ENCODE measurements at regions not wholly inside any gene's neighbourhood (a gene's known extent, or its start where the extent isn't known, plus 50 kb on each side); places are given as distances from the start of the nearest gene placed in this dataset.
A peak's percentile ranks its signal among the peaks of the same experiment; 100 is the strongest.

DNA sequence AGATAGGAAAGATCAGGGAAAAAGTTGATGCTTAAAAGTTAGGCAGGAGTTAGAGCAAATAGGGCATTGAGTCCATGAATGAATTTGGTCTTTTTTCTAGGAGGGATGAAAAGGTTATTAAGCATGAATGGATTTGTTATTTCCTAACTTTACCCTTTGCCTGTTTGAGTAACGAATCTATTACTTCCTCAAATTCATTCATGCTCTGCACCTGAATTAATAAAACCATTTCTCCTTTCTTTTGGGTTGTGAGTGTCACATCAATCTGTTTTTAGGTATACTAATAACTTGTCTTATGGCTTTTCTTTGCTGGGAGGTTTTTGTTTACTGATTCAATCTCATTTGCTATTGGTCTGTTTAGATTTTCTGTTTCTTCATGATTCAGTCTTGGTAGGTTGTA is 1217.7 kb upstream of the CELF2 start:
- no peak for TF ChIP-seq CTCF (IDR thresholded peaks at IDR 0.05; ENCODE audit: low read length, missing control alignments)
- H3K4me3 ChIP-seq (replicated peaks; ENCODE audit: low read depth, low read length): no peak overlapping the region
- no peak for DNase-seq (ENCODE audit: low read depth)

DNA sequence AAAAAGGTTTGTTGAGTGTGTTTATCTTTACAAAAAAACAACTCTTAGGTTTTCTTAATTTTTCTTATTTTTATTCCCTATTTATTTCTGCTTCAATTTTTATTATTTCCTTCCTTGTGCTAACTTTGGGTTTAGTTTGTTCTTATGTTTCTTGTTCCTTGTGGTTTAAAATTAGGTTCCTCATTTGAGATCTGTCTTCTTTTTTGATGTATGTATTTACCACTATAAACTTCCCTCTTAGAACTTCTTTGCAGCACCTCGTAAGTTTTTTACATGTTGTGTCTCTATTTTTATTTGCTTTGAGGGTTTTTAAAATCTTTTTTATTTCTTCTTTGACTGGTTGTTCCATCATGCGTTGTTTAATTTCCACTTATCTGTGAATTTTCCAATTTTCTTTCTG is 1217.1 kb upstream of the CELF2 start:
- no peak overlapping the region for H3K4me3 ChIP-seq (replicated peaks; ENCODE audit: low read depth, low read length)
- TF ChIP-seq CTCF (IDR thresholded peaks at IDR 0.05; ENCODE audit: low read length, missing control alignments): no peak
- DNase-seq (ENCODE audit: low read depth): no peak

GRCh38 chr10:9807846-9808245 is 1209.8 kb upstream of the CELF2 start:
- DNase-seq (ENCODE audit: low read depth): no peak
- H3K4me3 ChIP-seq (replicated peaks; ENCODE audit: low read depth, low read length): no peak overlapping the region
- TF ChIP-seq CTCF (IDR thresholded peaks at IDR 0.05; ENCODE audit: low read length, missing control alignments): no peak

- no peak overlapping the region for H3K4me3 ChIP-seq (replicated peaks; ENCODE audit: low read depth, low read length)
- DNase-seq (ENCODE audit: low read depth): no peak
- no peak for TF ChIP-seq CTCF (IDR thresholded peaks at IDR 0.05; ENCODE audit: low read length, missing control alignments)
Observed at GRCh38 chr10:9811601-9812000, 1206.1 kb upstream of the CELF2 start.

- H3K4me3 ChIP-seq (replicated peaks; ENCODE audit: low read depth, low read length): no peak overlapping the region
- TF ChIP-seq CTCF (IDR thresholded peaks at IDR 0.05; ENCODE audit: low read length, missing control alignments): no peak
- peak; percentile 30 for DNase-seq (ENCODE audit: low read depth)
Observed at GRCh38 chr10:9814285-9814864, 1203.3 kb upstream of the CELF2 start.

DNA sequence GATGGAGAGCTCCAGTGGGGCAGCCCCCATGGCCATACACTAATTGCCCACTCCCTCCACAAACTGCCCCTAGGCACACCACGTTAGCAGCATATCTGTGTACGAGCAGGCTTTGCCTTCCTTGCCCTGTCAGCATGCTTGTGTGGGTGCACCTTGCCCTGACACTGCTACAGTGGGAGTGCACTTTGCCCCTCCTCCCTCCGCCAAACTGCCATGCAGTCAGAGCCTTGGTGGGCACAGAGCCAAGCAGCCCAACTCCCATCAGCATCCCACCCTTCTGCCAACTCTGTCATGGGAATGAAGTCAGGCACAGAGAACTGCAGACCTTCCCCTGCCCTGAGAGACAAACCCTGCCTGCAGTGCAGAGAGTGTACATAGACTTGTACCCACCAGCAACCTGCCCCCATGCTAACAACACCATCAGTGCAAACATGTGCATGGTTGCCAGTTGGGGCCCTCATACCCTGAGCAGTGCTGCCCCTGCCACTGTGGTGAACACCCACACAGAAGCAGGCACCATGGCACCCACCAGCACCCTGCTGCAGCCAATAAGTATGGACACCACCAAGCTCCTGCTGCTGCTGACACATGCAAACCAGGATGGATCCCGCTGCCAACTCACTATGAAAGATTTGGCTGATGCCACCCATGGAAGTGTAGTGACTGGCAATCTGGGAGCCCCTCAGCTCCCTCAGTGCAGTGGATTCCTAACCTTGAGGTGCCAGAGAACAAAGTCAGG is 1197.7 kb upstream of the CELF2 start:
- H3K4me3 ChIP-seq (replicated peaks; ENCODE audit: low read depth, low read length): no peak overlapping the region
- DNase-seq (ENCODE audit: low read depth): no peak
- TF ChIP-seq CTCF (IDR thresholded peaks at IDR 0.05; ENCODE audit: low read length, missing control alignments): no peak
